ENCODE measurements at regions not wholly inside any gene's neighbourhood (a gene's known extent, or its start where the extent isn't known, plus 50 kb on each side); places are given as distances from the start of the nearest gene placed in this dataset.
"Not testable (repeated sequence)": the region's sequence is repeated elsewhere in the genome, so short reads cannot be mapped to it uniquely, and the experiment has no call there.

DNA sequence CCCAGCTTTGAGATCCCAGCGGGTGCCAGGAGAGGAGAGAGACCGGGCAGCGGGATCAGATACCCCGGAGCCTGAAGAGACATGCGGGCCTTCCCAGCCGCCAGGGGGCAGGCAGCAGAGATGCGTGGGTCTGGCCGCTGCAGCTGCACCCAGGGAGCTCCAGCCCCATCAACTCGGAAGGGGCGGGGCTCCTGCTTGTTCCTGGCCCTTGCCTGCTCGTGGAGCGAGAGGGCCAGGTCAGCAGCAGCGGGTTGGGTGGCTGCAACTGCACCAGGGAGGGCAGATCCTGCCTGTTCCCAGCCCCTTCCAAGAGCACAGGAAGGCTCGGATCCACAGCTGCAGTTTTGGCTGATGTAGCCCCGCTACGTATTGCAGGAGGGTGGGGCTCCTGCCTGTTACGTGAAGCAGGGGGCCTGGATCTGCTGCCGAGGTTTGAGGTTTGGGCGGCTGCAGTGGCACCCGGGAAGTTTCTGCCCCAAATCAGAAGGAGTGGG lies 532.8 kb downstream of the RFPL4B start:
- no peak for DNase-seq (ENCODE audit: low spot score)

DNA sequence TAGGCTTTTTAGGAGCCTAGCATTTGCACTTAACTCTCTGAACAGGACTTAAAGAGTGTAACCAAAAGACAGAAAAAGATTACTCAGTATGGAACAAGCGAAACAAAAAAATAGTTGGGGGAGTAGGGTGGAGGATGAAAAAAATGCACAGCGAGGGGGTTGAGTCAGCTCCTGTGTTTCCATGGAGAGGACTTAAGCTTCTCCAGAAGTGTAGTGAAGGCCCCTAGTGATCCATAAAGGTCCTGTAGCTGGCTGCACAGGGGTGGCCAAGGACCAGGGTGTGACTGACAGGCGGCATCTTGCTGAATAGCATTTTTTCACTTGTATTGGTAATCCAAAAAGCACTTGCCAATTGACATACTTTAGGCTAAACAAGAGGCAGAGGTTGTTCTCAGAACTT lies 533.9 kb downstream of the RFPL4B start:
- DNase-seq (ENCODE audit: low spot score): no peak

DNA sequence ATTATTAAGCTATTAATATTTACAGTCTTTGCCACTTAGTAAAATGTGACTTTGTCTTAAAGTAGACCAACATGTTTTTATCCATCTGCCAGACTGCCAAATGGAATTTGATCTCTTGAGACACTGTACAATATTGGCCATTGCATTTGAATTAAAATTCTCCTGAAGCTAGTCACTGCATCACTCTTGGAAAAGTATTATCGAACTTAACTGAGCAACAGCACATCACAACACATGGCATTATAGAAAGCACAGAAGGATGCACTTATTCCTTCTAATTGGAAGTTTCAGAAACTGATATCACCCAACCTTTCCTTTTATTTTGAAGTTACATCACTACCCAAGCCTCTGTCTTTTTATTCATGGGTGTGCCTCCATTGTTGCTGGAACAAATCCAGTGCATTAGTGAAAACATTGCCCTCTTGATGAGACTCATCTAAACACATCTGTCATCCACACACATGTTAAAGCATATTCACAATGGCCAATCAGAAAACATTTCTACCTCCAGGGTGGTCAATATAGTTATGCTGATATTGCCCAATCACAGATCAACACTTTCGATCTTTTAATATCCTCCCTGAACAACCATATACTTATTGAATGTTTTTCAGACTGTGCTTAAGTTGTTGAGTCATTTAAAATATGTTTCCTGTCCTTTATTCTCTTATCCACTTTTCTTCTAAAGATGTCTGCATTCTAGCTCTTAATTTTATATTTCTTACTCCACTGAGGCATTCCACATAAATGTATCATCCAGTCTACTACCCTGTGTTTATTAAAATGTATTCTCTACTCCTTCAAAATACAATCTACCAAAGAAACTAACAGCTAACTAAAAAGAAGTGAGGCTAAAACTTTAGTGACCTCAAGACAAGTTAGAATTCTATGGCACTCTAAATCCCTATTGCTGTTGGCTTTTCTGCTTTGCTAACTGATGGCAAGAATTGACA lies 535.0 kb downstream of the RFPL4B start:
- DNase-seq (ENCODE audit: low spot score): no peak

DNA sequence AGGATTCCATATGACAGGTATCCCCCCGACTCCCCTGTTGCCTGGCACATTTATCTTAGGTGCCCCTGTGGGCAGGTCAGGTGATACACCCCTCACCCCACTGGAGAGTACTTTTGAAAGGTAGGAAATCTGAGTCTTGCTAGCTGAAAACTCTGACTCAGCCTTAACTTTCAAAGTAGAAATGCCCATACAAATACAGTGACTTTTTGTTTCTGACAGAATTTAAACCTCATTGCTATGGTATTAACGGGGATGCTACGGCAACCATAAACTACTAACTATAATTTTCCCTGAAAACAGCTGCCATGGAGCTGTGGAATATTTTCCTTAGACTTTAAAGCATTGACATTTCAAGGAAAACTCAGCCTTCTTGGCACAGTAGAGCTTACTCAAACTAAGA lies 536.0 kb downstream of the RFPL4B start:
- no peak for DNase-seq (ENCODE audit: low spot score)

GRCh38 chr6:112886415-112886814 lies 539.3 kb downstream of the RFPL4B start:
- no peak for DNase-seq (ENCODE audit: low spot score)

GRCh38 chr6:112887424-112887823 lies 540.3 kb downstream of the RFPL4B start:
- not testable (repeated sequence) for DNase-seq (ENCODE audit: low spot score)

- no peak for DNase-seq (ENCODE audit: low spot score)
Measured at GRCh38 chr6:112899541-112899940, 552.4 kb downstream of the RFPL4B start.

DNA sequence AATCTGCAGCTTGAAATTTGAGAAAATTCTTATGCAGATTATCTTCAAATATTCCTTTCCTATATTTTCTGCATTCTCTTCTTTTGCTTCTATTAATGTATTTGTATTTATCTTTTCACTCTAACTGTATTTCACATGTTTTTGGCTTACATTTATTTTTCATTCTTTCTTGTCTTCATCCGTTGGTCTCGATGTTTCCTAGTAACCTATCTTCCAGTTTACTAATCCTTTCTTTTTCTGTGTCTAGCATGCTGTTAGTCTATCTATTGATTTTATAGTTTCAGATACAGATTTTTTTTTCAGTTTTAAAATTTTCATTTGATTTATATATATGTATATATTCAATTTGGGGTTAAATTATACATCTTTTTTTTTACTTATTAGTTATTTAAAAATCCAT lies 556.2 kb downstream of the RFPL4B start:
- DNase-seq (ENCODE audit: low spot score): no peak

- no peak for DNase-seq (ENCODE audit: low spot score)
Measured at GRCh38 chr6:112906726-112907125, 559.6 kb downstream of the RFPL4B start.

GRCh38 chr6:112909781-112910180 lies 562.7 kb downstream of the RFPL4B start:
- no peak for DNase-seq (ENCODE audit: low spot score)

DNA sequence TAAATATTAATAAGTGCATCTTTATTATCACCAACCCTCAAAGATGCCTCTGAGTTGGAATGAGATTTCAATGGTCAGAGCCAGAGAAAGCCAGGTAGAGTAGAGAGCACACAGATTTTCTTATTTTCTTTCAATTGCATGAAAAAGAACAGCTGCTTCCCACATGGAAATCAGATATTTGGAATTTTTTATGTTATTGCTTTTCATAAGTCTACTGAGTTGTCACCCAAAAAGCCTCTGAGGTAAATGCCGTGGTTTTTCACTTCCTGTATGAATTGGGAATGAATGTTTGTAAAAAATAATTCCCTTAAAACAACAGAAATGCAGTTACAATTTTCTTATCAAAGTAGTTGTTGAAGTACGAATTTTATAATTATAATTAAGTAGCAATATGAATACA lies 563.1 kb downstream of the RFPL4B start:
- DNase-seq (ENCODE audit: low spot score): no peak

DNA sequence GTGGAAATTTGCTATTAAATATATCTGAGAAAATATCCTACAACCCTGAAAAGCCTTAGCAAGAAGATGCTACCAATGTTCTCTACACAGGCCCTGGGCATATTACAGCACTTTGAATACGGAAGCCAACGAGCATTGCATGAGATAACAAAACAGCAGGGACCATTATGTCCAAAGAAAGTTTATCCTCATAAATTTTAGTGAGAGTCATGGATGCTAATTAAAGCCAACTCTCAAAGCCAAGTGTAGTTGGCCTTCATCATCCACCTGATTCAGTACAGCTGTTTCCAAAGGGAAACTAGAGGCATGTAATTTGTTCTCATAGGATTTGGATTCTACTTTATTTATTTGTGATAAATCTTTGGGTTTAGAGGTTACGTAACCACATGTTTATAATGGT lies 564.8 kb downstream of the RFPL4B start:
- no peak for DNase-seq (ENCODE audit: low spot score)

DNA sequence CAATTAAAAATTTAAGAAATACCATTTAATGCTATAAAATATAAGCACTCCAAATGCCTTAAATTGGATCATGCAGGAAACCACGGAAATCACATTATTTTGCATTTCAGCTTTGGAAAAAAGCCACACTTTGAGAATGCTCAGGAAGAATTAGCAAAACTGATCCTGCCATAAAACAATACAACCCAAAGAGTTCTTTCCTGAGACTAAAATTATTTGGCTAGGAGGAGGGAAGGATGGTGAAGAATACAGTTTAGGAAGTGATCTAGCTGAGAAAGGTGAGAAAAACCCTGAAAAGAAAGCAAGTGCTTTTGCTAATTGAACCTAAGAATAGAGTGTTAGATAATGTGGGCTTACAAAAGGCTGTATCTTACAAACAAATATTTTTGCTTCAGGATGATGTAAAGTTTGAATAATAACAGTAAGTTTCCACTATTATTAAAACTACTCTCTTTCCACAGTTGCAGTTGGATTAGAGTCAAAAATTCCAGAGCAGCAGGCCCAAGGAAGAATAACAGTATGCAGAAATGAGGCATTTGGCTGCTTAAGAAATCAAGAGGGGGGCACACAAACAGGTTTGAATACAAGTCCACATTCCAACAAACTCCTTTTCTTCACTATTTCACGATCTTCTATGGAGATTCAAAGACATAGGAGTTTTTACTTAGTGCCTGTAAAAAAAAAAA lies 565.4 kb downstream of the RFPL4B start:
- DNase-seq (ENCODE audit: low spot score): no peak

DNA sequence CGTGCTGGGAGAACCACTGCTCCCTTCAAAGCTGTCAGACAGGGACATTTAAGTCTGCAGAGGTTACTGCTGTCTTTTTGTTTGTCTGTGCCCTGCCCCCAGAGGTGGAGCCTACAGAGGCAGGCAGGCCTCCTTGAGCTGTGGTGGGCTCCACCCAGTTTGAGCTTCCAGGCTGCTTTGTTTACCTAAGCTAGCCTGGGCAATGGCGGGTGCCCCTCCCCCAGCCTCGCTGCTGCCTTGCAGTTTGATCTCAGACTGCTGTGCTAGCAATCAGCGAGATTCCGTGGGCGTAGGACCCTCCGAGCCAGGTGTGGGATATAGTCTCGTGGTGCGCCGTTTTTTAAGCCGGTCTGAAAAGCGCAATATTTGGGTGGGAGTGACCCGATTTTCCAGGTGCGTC lies 572.6 kb downstream of the RFPL4B start:
- DNase-seq (ENCODE audit: low spot score): not testable (repeated sequence)

- DNase-seq (ENCODE audit: low spot score): no peak
Measured at GRCh38 chr6:112920994-112921393, 573.9 kb downstream of the RFPL4B start.

DNA sequence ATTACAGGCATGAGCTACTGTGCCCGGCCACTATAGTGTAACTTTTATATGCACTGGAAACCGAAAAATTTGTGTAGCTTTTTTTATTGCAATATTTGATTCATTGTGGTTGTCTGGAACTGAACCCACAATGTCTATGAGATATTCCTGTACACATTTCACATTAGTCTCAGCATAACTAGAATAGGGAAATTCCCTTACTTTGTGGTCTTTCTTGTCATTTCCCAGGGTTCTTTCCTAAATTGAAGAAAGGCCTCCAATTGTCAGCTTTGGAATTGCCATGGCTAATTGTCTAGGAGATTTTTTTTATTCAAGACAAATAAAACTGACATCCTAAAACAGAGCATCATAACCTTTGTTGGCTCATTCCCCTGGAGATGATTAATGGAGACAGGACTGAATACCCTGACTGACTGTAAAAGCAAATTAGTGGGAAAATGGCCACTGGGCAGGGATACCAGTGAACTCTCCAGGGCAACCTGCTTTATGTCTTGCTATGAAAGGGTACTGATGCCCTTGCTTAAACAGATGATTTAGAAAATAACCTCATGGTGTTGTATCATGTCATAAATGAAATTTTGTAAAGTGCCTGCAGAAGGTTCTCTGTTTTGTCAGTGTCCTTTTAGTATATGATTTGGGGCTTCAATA lies 576.9 kb downstream of the RFPL4B start:
- DNase-seq (ENCODE audit: low spot score): no peak

GRCh38 chr6:112925702-112926101 lies 578.6 kb downstream of the RFPL4B start:
- no peak for DNase-seq (ENCODE audit: low spot score)

DNA sequence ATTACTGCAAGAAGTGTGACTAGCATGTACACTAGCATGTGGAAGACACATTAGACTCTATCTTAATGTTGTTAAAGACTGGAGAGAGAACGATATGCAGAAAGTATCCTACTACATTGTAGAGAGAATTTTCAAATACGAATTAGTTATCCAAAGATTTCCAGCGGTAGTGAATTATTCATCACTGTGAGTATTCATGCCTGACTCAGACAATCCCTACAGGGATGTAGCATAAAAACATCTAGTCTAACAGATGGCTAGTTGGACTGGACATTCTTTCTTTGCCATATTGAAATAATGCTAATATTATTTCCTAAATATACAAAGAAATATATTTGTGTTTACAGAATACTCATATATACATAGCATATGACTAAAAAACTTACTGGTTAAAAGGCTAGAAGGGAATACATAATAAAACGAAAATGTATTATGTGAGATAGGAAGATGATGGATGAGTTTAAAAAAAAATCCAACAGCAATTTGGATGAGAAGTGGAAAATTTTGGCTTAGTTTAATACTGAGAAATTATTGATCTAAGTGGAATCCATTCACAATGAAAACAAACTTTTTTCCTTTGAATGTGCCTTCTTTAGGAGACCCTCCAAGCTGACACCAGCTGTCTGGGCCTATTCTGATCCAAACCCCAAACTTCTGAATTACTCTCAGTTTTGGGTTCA lies 580.7 kb downstream of the RFPL4B start:
- DNase-seq (ENCODE audit: low spot score): no peak

- DNase-seq (ENCODE audit: low spot score): no peak
Measured at GRCh38 chr6:112929641-112930040, 582.5 kb downstream of the RFPL4B start.

DNA sequence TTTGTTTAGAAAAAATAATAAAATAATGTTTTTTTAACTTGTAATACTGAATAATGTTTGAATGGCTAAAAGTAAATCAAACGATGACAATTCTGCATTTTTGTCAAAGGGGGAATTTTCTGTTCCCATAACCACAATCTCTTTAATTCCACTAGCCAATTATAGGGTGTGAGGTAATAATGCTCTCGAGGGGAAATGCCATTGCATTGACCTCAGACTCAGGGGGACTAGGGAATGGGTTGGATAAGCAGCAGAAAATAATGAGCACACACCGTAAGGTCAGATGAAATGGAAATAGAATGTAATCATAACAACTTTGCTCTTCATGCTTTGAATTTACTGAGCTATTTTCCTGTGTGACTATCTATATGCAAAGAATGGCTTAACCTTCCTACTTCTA lies 584.7 kb downstream of the RFPL4B start:
- no peak for DNase-seq (ENCODE audit: low spot score)

GRCh38 chr6:112933947-112934346 lies 586.8 kb downstream of the RFPL4B start:
- no peak for DNase-seq (ENCODE audit: low spot score)
